H9 (cell line): ENCODE measurements at regions not wholly inside any gene's neighbourhood (a gene's known extent, or its start where the extent isn't known, plus 50 kb on each side); places are given as distances from the start of the nearest gene placed in this dataset.

Source experiments
- DNase-seq: peaks from one replicate; pipeline ENCODE4 v3.0.0-alpha.2; 2017
- H2AFZ ChIP-seq: one replicate; pipeline ENCODE4 v1.6.1; 2013; ENCODE audit warnings: mild to moderate bottlenecking, low read length, control low read depth, moderate library complexity
- H2AK5ac ChIP-seq: 2 replicates; pipeline ENCODE4 v1.6.1; 2013; ENCODE audit warnings: low read length, control low read depth, mixed read lengths; ENCODE audit not compliant: insufficient read length
- H2BK120ac ChIP-seq: one replicate; pipeline ENCODE4 v1.6.1; 2013; ENCODE audit warnings: low read depth, mild to moderate bottlenecking, low read length, control low read depth, inconsistent platforms; ENCODE audit not compliant: poor library complexity, severe bottlenecking
- H2BK12ac ChIP-seq: 2 replicates; pipeline ENCODE4 v1.6.1; 2013; ENCODE audit warnings: low read length, control low read depth, mixed read lengths, low read depth; ENCODE audit not compliant: insufficient read length
- H2BK15ac ChIP-seq: 2 replicates; pipeline ENCODE4 v1.6.1; 2013; ENCODE audit warnings: low read depth, low read length, control low read depth
- H2BK20ac ChIP-seq: one replicate; pipeline ENCODE4 v1.6.1; 2013; ENCODE audit warnings: low read depth, mild to moderate bottlenecking, low read length, control low read depth, inconsistent platforms; ENCODE audit not compliant: poor library complexity, severe bottlenecking
- H2BK5ac ChIP-seq: 2 replicates; pipeline ENCODE4 v1.6.1; 2013; ENCODE audit warnings: low read length, control low read depth, mixed read lengths; ENCODE audit not compliant: insufficient read length
- H3K14ac ChIP-seq: 2 replicates; pipeline ENCODE4 v1.6.1; 2013; ENCODE audit warnings: low read length, control low read depth; ENCODE audit not compliant: insufficient read depth
- H3K18ac ChIP-seq: 2 replicates; pipeline ENCODE4 v1.6.1; 2013; ENCODE audit warnings: low read depth, mild to moderate bottlenecking, mixed read lengths, low read length, control low read depth; ENCODE audit not compliant: insufficient read length
- H3K23ac ChIP-seq: 2 replicates; pipeline ENCODE4 v1.6.1; 2013; ENCODE audit warnings: low read length, control low read depth, mixed read lengths, low read depth; ENCODE audit not compliant: insufficient read length
- H3K23me2 ChIP-seq: 2 replicates; pipeline ENCODE4 v1.6.1; 2013; ENCODE audit warnings: low read depth, mild to moderate bottlenecking, mixed read lengths, low read length, control low read depth; ENCODE audit not compliant: insufficient read length, poor library complexity, severe bottlenecking
- H3K27ac ChIP-seq: 2 replicates; pipeline ENCODE4 v1.5.1; 2013; ENCODE audit warnings: low read length, control low read depth, mixed read lengths, low read depth; ENCODE audit not compliant: insufficient read length
- H3K27me3 ChIP-seq: 2 replicates; pipeline ENCODE4 v1.6.1; 2013; ENCODE audit warnings: low read length, control low read depth, inconsistent platforms; ENCODE audit not compliant: insufficient read depth
- H3K4ac ChIP-seq: 2 replicates; pipeline ENCODE4 v1.6.1; 2013; ENCODE audit warnings: low read depth, mild to moderate bottlenecking, control low read depth, inconsistent platforms, low read length, moderate library complexity
- H3K4me1 ChIP-seq: 2 replicates; pipeline ENCODE4 v1.6.1; 2013; ENCODE audit warnings: low read length, control low read depth, inconsistent platforms; ENCODE audit not compliant: insufficient read depth
- H3K4me2 ChIP-seq: 2 replicates; pipeline ENCODE4 v1.6.1; 2013; ENCODE audit warnings: low read length, control low read depth, mixed read lengths; ENCODE audit not compliant: insufficient read length, insufficient read depth
- H3K56ac ChIP-seq: 2 replicates; pipeline ENCODE4 v1.6.1; 2013; ENCODE audit warnings: low read depth, mild to moderate bottlenecking, mixed read lengths, low read length, control low read depth; ENCODE audit not compliant: insufficient read length
- H3K79me1 ChIP-seq: 2 replicates; pipeline ENCODE4 v1.6.1; 2013; ENCODE audit warnings: low read depth, mild to moderate bottlenecking, moderate library complexity, low read length, control low read depth, inconsistent platforms; ENCODE audit not compliant: insufficient read depth, poor library complexity, severe bottlenecking
- H3K79me2 ChIP-seq: 2 replicates; pipeline ENCODE4 v1.6.1; 2013; ENCODE audit warnings: low read length, control low read depth, inconsistent platforms; ENCODE audit not compliant: insufficient read depth
- H3K9ac ChIP-seq: 2 replicates; pipeline ENCODE4 v1.6.1; 2013; ENCODE audit warnings: low read length, control low read depth, mixed read lengths; ENCODE audit not compliant: insufficient read length; ENCODE audit errors: extremely low read depth
- H3K9me3 ChIP-seq: one replicate; pipeline ENCODE4 v1.6.1; 2013; ENCODE audit warnings: low read depth, low read length, inconsistent platforms; ENCODE audit not compliant: control insufficient read depth
- H3T11ph ChIP-seq: one replicate; pipeline ENCODE4 v1.6.1; 2013; ENCODE audit warnings: mild to moderate bottlenecking, low read length, control low read depth, inconsistent platforms
- H4K20me1 ChIP-seq: one replicate; pipeline ENCODE4 v1.6.1; 2013; ENCODE audit not compliant: control insufficient read depth, insufficient read length, insufficient read depth
- H4K5ac ChIP-seq: 2 replicates; pipeline ENCODE4 v1.6.1; 2013; ENCODE audit warnings: low read depth, mild to moderate bottlenecking, mixed read lengths, low read length, control low read depth; ENCODE audit not compliant: insufficient read length
- H4K8ac ChIP-seq: replicated peaks from 2 replicates; pipeline ENCODE4 v1.6.1; 2013; ENCODE audit warnings: low read length, control low read depth, mixed read lengths, low read depth; ENCODE audit not compliant: insufficient read length
- H4K91ac ChIP-seq: 2 replicates; pipeline ENCODE4 v1.6.1; 2013; ENCODE audit warnings: low read depth, mild to moderate bottlenecking, moderate library complexity, mixed read lengths, low read length, control low read depth; ENCODE audit not compliant: insufficient read length
- H3K27ac Mint-ChIP-seq, 3 experiments: 2 replicates in 2 of 3; 3 replicates in 1 of 3; pipeline ENCODE4 v1.8.0; 2020 to 2021; ENCODE audit warnings: mixed read lengths in 3 of 3, mild to moderate bottlenecking in 1 of 3, moderate library complexity in 1 of 3
- H3K27me3 Mint-ChIP-seq: 2 replicates; pipeline ENCODE4 v1.8.0; 2021; ENCODE audit warnings: low read depth, mild to moderate bottlenecking, moderate library complexity, mixed read lengths
- H3K36me3 Mint-ChIP-seq, 3 experiments: 2 replicates in 2 of 3; 3 replicates in 1 of 3; pipeline ENCODE4 v1.8.0; 2020 to 2021; ENCODE audit warnings: low read depth in 3 of 3, mixed read lengths in 3 of 3; ENCODE audit not compliant: insufficient read depth in 1 of 3
- H3K4me1 Mint-ChIP-seq, 2 experiments: 2 replicates each; pipeline ENCODE4 v1.8.0; 2020; ENCODE audit warnings: mixed read lengths in 2 of 2
- H3K4me3 Mint-ChIP-seq, 2 experiments: 2 replicates in 1 of 2; 3 replicates in 1 of 2; pipeline ENCODE4 v1.8.0; 2020 to 2021; ENCODE audit warnings: mild to moderate bottlenecking in 2 of 2, mixed read lengths in 2 of 2, moderate library complexity in 1 of 2
- H3K9me3 Mint-ChIP-seq, 2 experiments: 2 replicates in 1 of 2; 3 replicates in 1 of 2; pipeline ENCODE4 v1.8.0; 2020; ENCODE audit warnings: mild to moderate bottlenecking in 2 of 2, mixed read lengths in 2 of 2, moderate library complexity in 1 of 2
- WGBS: extraction: QIAGEN DNeasy Blood & Tissue Kit; methylation state at CpG from one replicate; pipeline ENCODE4 v1.1.7; 2013; ENCODE audit warnings: missing lambda C conversion rate, low lambda C conversion rate, mixed read lengths; ENCODE audit not compliant: insufficient read length; ENCODE audit errors: extremely low coverage; 5-methylcytosine and 5-hydroxymethylcytosine counted together
- TF ChIP-seq, protein P1 (sequence below): fragments of 200-600 bp; sonication (generic); conservative IDR thresholded peaks from 3 replicates; pipeline ENCODE4 v1.8.0; 2021; ENCODE audit warnings: antibody characterized with exemption, mild to moderate bottlenecking

DNA sequence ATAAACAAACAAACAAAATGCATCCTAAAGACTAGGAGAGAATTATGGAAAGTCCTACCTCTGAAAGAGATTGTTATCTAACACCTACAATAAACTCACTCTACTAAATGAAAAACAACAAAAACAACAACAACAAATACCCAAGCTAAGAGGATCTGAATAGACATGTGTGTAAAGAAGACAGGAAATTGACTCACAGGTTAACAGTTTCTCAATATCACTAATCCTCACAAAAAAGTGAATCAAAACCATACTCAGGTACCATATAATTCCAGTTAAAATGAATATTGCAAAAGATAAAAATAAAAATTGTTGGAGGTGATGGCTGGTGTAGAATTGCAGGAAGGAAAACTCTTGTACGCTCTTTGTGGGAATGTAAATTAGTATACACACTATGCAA lies 110.4 kb upstream of the TOP3B start:
- no peaks in the 10 kb centered on the region for H3K9me3 Mint-ChIP-seq

More for the DNA sequence above, 110.4 kb upstream of the TOP3B start:
- Mint-ChIP-seq H3K36me3 (no peaks in the 10 kb centered on the region), H3K27ac (no peak overlapping the region), H3K4me3 (no peak overlapping the region), H3K27me3 (peaks cover 100% of the 10 kb centered on the region), H3K4me1 (no peaks in the 10 kb centered on the region)
- Histone ChIP-seq H2BK20ac (no peak overlapping the region), H3K4me1 (no peaks in the 10 kb centered on the region), H4K20me1 (no peaks in the 10 kb centered on the region), H4K91ac (no peak overlapping the region), H3K4me2 (no peak overlapping the region), H4K5ac (no peak overlapping the region), H3K9ac (no peak overlapping the region), H4K8ac (no peak overlapping the region), H3K9me3 (no peaks in the 10 kb centered on the region), H3K23me2 (no peaks in the 10 kb centered on the region), H3T11ph (no peak overlapping the region), H3K56ac (no peak overlapping the region), H3K79me2 (no peaks in the 10 kb centered on the region), H3K27me3 (peaks cover 82% of the 10 kb centered on the region), H3K18ac (no peak overlapping the region), H2BK120ac (no peak overlapping the region), H3K23ac (no peak overlapping the region), H3K4ac (no peak overlapping the region), H2BK15ac (no peak overlapping the region), H3K14ac (no peak overlapping the region), H2BK5ac (no peak overlapping the region), H2BK12ac (no peak overlapping the region), H2AFZ (no peak overlapping the region), H2AK5ac (no peak overlapping the region), H3K79me1 (no peaks in the 10 kb centered on the region), H3K27ac (no peak overlapping the region)
- no CpG with 5 or more reads among the region's 1 CpG for WGBS
- TF ChIP-seq, protein P1, sequence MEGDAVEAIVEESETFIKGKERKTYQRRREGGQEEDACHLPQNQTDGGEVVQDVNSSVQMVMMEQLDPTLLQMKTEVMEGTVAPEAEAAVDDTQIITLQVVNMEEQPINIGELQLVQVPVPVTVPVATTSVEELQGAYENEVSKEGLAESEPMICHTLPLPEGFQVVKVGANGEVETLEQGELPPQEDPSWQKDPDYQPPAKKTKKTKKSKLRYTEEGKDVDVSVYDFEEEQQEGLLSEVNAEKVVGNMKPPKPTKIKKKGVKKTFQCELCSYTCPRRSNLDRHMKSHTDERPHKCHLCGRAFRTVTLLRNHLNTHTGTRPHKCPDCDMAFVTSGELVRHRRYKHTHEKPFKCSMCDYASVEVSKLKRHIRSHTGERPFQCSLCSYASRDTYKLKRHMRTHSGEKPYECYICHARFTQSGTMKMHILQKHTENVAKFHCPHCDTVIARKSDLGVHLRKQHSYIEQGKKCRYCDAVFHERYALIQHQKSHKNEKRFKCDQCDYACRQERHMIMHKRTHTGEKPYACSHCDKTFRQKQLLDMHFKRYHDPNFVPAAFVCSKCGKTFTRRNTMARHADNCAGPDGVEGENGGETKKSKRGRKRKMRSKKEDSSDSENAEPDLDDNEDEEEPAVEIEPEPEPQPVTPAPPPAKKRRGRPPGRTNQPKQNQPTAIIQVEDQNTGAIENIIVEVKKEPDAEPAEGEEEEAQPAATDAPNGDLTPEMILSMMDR: no peak
- DNase-seq: no peak
